GM10248 (cell line): ENCODE measurements at regions not wholly inside any gene's neighbourhood (a gene's known extent, or its start where the extent isn't known, plus 50 kb on each side); places are given as distances from the start of the nearest gene placed in this dataset.

ENCODE experiments used
- CTCF ChIA-PET: fragments of 300-600 bp; sonication (Branson Sonifier 250); formaldehyde crosslinking; extraction: SDS; loops from one replicate; lab custom pipeline; 2021; ENCODE audit warnings: antibody characterized with exemption; lab: Yijun Ruan, JAX
- POLR2A ChIA-PET: fragments of 350-650 bp; sonication (Branson Sonifier 250); formaldehyde crosslinking; extraction: SDS; loops from one replicate; lab custom pipeline; 2020; ENCODE audit warnings: antibody characterized with exemption; lab: Yijun Ruan, JAX
- DNase-seq: peaks from one replicate; pipeline ENCODE4 v3.0.0; 2012; ENCODE audit errors: extremely low spot score
- TF ChIP-seq, protein P1 (sequence below): IDR thresholded peaks from 2 replicates; pipeline ENCODE4 v1.5.1; 2012; ENCODE audit warnings: mild to moderate bottlenecking, low read depth; ENCODE audit errors: extremely low read depth, missing control alignments, control extremely low read depth

DNA sequence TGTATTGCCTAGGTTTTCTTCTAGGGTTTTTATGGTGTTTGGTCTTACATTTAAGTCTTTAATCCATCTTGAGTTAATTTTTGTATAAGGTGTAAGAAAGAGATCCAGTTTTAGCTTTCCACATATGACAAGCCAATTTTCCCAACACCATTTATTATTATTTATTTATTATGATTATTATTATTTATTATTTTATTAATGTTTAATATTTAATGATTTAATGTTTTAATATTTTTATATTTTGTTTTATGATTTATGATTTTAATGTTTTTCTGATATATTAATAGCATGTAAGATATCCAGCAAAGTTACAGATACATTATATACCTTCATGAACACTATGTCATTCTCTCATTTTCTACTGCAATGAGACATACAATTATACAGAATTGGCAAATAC lies 1082.0 kb downstream of the DSC3 start:
- no peak for DNase-seq
- POLR2A ChIA-PET: no interaction called here
- TF ChIP-seq, protein P1, sequence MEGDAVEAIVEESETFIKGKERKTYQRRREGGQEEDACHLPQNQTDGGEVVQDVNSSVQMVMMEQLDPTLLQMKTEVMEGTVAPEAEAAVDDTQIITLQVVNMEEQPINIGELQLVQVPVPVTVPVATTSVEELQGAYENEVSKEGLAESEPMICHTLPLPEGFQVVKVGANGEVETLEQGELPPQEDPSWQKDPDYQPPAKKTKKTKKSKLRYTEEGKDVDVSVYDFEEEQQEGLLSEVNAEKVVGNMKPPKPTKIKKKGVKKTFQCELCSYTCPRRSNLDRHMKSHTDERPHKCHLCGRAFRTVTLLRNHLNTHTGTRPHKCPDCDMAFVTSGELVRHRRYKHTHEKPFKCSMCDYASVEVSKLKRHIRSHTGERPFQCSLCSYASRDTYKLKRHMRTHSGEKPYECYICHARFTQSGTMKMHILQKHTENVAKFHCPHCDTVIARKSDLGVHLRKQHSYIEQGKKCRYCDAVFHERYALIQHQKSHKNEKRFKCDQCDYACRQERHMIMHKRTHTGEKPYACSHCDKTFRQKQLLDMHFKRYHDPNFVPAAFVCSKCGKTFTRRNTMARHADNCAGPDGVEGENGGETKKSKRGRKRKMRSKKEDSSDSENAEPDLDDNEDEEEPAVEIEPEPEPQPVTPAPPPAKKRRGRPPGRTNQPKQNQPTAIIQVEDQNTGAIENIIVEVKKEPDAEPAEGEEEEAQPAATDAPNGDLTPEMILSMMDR: no peak
- CTCF ChIA-PET: no interaction called here

DNA sequence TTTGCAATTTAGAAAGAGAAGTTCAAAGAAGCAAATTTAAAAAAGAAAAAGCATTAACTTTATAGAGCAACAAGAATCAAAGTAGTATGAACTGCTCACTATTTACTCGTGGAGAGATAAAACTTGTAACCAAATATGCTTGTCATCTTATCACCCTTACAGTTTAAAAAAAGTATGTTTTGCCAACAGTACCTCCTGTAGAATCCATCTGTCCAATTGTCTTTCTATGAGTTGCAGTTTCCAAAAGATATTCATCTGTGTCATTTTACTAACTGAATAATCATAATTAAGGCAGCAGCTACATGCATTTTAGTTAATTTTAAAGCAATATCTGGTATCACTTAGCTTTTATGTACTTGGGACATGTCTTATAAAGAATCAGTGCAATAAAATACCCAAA lies 1112.3 kb downstream of the DSC3 start:
- ChIA-PET POLR2A (no interaction called here), CTCF (interaction anchor here (1.1 to 1.3 kb wide), 2 partner anchors 8 to 24 kb away, joined by 3 to 5 read pairs; no protein-coding TSS in a partner anchor)
- DNase-seq: no peak
- TF ChIP-seq, protein P1: no peak

DNA sequence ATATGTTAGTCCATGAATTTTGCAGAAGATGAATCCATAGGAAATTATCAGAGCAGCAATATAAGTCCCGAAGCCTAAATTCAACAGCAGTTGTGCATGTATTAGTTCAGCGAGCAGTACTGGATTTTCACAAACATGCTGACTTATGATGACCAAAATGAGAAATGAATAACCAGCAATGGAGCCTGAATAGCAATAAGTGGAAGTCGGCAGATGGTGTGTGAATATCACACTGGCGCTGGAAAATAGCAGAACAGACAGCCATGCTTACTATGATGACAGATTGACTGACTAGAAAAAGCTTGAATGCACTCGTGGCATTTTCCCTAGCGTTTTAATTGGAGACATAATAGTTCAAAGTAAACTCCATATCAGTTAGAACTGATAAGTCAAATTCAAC lies 1114.5 kb downstream of the DSC3 start:
- ChIA-PET CTCF (no interaction called here), POLR2A (no interaction called here)
- TF ChIP-seq, protein P1: no peak
- no peak for DNase-seq

DNA sequence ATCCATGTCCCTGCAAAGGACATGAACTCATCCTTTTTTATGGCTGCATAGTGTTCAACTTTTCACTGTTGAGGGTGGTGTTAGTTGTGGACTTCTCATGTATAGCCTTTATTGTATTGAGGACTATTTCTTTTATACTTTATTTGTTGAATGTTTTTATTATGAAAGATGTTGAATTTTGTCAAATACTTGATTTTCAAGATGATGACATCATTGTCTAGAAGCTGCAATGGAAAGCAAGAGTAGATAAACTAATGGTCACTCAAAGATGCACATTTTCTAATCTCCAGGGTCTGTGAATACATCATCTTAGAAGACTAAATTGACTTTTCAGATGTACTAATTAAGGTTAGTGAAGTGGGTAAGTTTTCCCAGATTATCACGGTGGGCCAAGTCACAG lies 1117.0 kb downstream of the DSC3 start:
- TF ChIP-seq, protein P1: no peak
- POLR2A ChIA-PET: no interaction called here
- DNase-seq: no peak
- CTCF ChIA-PET: no interaction called here

DNA sequence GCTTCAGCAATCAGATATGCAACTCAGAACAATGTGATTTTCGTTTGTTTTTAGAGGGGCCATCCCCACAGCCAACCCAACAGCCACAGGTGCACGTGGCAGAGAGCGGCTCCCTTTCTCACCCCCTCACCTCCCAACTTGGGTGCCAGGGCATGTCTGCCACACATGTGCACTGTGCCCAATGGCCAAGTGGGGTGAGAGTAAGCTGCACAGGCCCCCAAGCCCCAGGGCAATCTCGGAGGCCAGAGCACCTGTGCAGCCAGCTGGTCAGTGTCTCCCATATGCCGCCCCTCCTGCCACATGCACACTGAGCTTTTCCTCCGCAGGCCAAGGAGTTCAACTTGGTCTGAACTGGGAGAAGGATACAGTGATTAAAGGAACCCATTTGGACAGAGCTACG lies 1130.2 kb downstream of the DSC3 start:
- TF ChIP-seq, protein P1: no peak
- no peak for DNase-seq
- POLR2A ChIA-PET: no interaction called here
- CTCF ChIA-PET: no interaction called here

DNA sequence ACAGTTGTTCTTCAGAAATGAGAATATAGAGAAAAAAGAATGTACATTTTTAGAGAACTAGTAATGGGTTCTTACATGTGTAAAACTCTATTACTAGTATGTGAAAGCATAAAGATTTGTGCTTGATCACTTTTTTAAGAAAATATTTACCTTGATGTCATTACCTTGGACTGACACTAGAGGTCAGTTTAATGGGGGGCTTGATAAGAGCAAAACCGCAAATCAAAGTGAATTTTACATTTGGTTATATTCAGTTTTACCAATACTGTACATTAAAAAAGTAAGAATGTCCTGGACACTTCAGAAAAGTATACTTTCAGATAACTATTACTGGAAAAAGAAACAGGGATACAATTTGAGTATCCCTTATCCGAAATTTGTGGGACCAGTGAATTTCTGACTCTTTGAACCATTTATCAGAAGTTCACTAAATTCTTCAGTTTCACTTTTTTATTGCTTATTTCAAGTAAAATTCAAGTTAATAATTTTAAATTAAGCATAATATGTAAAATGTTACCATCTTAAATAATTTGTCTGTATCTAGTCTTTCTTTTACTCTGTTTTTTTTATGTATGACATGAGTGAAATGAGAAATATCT lies 1149.5 kb downstream of the DSC3 start:
- TF ChIP-seq, protein P1: no peak
- DNase-seq: no peak
- ChIA-PET CTCF (interaction anchor here (2.0 kb wide), 1 partner anchor 18 kb away, joined by 8 read pairs; no protein-coding TSS in a partner anchor), POLR2A (no interaction called here)

DNA sequence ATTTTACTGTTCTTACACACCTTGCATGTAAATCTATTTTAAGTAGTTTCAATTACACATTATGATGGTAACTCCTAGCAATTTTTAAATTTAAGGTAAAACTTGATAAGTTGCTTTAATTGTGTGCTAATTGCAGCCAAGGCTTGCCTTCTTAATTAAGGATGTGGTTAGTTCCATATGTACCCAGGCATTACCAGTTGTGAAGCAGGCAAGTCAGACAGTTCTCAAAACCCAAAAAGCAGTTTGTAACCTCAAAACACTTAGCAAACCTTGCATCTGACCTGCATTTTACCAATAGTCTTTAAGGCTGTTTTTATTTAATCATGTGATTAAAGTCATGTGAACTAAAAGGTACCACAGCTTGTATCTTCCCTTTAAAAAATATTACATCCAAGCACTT lies 1159.4 kb downstream of the DSC3 start:
- no peak for DNase-seq
- POLR2A ChIA-PET: no interaction called here
- CTCF ChIA-PET: interaction anchor here (1.1 to 3.6 kb wide), 3 partner anchors 8 to 398 kb away, joined by 3 to 23 read pairs (median 5); no protein-coding TSS in a partner anchor
- TF ChIP-seq, protein P1: no peak
